GM19438 (cell line): ENCODE measurements at regions not wholly inside any gene's neighbourhood (a gene's known extent, or its start where the extent isn't known, plus 50 kb on each side); places are given as distances from the start of the nearest gene placed in this dataset.
"Not testable (repeated sequence)": the region's sequence is repeated elsewhere in the genome, so short reads cannot be mapped to it uniquely, and the experiment has no call there.

Source experiments
- ATAC-seq: cut with Tn5 transposase; IDR thresholded peaks from one replicate; pipeline ENCODE4 v1.9.1; 2021; ENCODE audit warnings: low read depth; ENCODE audit not compliant: unreplicated experiment

GRCh38 chr3:159038405-159038804 is 236.6 kb downstream of the MFSD1 start:
- ATAC-seq: no peak

DNA sequence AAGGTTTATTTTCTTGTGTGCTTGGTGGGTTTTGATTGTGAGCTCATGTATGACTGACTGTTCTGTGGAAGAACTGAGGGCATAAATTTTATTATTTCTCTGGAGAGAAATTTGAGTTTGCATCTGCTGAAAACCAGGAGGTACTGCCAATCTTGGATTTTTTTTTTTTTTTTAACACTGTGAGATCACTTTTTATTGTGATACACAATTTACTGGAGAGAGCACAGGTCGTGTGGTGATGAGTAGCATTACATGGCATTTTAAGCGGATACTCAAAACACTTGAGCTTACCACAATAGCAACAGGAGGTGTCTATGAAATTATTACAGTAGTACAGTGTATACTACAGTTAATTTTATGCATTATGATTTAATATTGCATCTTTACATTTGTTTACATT is 237.4 kb downstream of the MFSD1 start:
- no peak for ATAC-seq

- no peak for ATAC-seq
Observed at GRCh38 chr3:159045279-159045885, 243.5 kb downstream of the MFSD1 start.

- no peak for ATAC-seq
Observed at GRCh38 chr3:159047361-159047760, 245.5 kb downstream of the MFSD1 start.

GRCh38 chr3:159052494-159052893 is 250.6 kb downstream of the MFSD1 start:
- ATAC-seq: not testable (repeated sequence)

DNA sequence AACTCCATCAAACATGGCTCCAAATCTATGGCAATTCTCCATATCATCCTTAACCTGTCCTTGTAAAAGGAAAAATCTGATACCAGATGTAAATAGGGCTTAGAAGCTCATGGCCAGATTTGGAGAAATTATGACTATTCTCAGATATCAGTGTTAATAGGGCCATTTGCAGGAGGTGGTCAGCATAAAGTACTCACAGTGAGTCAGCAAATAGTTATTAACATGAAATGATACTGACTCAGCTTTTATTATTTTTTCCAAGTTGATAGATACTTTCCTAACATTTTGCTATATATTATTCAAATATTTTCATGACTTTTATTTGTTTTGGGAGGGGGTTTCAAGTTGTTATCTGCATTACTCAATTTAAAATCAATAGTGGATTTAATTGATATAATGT is 255.8 kb downstream of the MFSD1 start:
- no peak for ATAC-seq

- no peak for ATAC-seq
Observed at GRCh38 chr3:159058859-159059258, 257.0 kb downstream of the MFSD1 start.

DNA sequence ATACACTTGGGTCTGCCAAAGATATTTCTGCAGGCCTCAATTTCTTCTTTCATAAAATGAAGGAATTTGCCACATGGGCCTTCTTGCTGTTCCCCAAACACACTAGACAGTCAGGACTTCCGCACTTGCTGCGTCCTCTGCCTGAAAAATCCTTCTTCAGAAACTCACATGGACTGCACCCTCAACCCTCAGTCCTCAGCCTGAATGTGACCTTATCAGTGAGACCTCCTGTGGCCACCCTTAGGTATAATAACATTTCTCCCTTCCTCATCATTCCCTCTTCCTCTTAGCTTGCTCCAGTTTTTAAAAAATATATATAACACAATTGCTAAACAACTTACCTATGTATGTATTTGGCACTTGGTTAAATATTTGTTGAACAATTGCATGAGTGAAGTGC is 257.5 kb downstream of the MFSD1 start:
- no peak for ATAC-seq

DNA sequence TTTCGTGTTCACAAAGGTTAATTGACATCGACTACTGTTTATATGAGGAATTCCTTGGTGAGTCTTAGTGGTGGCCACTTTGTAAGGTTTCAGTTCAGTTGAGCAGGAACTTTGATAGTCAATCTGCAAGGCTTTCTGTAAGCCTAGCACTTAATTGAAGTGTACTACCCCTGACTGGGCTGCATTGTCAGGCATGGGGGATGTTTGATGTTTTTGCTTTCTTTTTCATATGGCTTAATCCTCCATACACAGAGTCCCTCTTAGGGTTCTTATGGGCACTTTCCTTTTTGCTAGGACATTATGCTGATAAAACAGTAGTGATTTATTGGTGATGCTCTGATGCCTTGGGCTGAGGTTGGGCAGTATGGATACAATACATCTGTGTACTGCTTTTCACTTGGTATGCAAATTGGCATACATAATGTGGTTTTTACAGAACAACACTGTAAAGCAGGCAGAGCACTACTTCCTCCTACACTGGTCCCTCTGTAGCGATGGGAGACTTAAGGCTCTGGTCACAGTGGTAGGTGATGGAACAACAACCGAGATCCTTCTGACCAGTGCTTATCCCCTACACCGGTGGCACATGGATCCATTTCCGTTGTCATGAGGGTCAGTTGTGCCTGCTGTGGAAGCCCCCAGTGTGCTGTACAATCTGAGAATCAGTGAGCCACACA is 261.0 kb downstream of the MFSD1 start:
- ATAC-seq: no peak

- ATAC-seq: no peak
Observed at GRCh38 chr3:159069091-159069490, 267.2 kb downstream of the MFSD1 start, which contains the start of gene IQCJ. IQCJ (plus strand) TSS chr3:159069319.

- ATAC-seq: no peak
Observed at GRCh38 chr3:159069866-159070425, 268.1 kb downstream of the MFSD1 start.

DNA sequence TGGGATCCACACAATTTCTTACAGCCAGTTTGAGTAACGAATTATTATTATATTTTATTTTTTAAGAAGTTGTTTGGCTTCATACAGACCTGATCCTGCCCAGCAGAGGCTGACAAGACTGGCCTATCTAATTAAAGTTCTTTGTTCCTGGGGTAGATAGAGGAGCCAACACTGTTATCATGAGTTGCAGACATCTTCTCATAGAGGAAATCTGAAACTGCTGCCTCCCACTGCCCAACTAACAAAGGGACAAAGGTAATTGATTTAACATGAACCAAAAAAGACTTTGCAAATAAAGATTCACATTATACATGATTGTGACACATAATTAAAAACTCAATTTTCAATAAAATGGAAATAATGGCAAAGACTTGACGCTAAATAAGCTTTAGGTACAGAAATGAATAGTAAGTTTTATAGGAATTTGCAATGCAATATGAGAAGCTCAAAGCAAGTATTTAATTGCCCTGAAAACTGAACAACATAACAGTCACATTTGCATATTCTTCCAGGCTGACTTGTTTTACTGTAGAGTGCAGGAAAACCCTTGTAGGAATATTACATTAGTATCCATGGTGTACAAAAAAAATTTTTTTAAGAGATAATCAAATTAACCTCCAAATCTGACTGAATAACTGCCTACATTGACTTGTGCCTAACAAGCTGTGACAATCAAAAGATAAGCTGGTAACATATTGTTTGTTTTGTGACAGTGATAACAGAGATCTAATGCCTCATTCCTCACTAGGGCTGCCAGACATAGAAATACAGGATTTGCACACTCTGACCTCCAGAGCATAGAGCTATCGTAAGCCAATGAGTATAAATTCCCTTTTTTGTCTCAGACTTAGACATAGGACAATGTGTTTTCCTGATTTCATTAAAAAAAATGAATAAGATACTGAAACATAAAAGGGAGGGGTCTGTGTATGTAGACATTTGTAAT is 273.2 kb downstream of the MFSD1 start:
- no peak for ATAC-seq

GRCh38 chr3:159077860-159078259 is 276.0 kb downstream of the MFSD1 start:
- no peak for ATAC-seq

DNA sequence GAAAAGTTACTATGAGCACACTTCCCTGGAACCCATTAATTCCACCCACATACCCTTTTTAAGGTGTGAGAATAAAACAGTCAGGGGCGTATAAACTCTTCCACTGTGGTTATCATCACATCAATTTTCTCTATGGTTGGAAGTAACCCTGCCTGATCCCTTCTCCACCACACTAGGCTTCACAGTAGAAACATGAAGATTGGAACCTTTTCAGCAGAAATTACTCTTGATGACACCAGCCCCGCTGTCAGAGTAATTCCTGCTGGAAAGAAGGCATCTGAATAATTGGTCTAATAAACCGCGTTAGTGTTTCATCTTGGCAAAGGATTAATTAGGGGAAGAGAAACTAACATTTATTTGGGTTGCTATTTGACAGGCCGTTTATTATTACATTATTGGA is 278.4 kb downstream of the MFSD1 start:
- no peak for ATAC-seq

GRCh38 chr3:159080821-159081220 is 279.0 kb downstream of the MFSD1 start:
- no peak for ATAC-seq

- ATAC-seq: no peak
Observed at GRCh38 chr3:159082519-159082918, 280.7 kb downstream of the MFSD1 start.

GRCh38 chr3:159091936-159092335 is 290.1 kb downstream of the MFSD1 start:
- ATAC-seq: no peak

DNA sequence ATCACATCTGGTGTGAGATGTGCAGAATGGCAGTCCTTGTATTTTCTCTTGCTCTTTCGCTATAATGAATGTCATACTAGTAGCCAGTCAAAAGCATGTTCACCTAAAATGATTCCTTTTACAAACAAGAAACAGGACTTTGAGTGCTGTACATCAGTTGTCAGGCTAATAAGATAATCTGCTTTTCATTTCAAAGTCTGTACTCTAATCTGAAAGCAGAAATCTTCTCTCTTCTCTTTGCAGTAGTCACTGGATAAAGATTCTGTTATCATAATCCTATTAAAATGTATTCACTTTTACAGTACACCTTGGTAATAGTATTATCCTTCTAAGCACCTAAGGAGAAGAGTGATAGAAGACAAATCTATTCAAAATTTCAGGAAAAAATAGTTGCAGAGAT is 300.1 kb downstream of the MFSD1 start:
- no peak for ATAC-seq

DNA sequence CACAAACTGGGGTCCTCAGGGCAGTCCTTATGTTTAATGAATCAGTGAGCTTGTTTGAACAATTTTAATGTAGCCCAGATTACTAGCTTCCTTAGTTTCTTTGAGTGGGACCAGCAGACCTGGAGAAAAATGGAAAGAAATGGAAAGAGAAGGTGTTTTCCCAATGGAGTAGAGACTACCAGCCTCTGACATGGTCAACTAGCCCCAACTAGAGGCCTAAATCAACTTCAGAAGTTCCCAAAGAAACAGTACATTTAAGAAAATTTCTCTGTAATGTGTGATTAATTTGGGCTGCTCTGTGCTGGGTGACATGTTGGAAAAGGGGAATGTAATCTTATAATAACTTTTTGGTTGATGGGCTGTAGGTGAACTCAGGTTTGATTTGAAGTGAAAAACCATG is 310.9 kb downstream of the MFSD1 start:
- ATAC-seq: no peak

DNA sequence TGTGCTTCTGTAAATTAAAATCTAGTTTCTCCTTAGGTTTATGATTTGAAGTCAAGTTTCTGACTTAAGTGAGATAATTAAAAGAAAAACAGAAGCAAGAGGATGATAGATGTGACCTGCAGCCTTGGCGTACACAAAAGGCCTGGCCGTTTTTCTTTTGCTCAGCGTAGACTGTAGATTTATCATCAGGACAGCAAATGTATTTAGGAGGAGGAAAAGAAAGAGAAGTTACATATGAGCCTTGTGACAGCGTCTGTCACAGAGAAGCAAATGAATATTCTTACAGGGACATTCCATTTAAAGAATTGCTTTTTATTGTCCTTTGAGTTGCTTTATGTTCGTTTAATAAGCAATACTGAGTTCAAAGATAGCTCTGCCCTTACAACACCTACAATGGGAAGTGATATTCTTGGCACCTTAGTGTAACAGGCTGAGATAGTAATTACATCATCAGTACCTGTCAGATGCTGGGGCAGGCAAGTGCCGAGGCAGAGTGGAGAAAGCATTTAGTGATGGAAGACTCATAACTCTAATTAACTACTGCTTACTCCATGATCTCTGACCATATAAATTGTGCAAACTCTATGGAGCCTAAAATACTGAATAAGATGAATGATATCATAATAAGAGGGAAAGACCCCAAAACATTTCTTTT is 311.5 kb downstream of the MFSD1 start:
- no peak for ATAC-seq

DNA sequence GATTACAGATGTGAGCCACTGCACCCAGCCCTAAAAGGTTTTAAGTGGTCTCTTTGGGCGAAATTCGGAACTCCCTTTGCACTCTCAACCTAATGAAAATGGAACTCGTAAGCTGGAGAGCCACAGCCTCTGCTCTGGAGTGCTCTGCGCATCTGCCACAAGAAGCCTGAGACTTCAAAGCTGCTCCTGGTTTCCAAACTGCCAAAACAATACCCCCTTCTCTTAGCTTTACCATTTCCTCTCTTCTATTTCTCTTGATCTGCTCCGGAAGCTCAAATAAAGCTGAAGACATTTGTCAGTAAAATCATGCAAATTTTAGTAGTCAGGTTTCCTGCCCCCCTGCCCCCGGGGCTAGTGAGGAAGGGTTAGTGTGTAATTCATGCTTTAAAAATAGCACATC is 312.7 kb downstream of the MFSD1 start:
- ATAC-seq: no peak
